ENCODE measurements at regions not wholly inside any gene's neighbourhood (a gene's known extent, or its start where the extent isn't known, plus 50 kb on each side); places are given as distances from the start of the nearest gene placed in this dataset.
"Not testable (repeated sequence)": the region's sequence is repeated elsewhere in the genome, so short reads cannot be mapped to it uniquely, and the experiment has no call there.

DNA sequence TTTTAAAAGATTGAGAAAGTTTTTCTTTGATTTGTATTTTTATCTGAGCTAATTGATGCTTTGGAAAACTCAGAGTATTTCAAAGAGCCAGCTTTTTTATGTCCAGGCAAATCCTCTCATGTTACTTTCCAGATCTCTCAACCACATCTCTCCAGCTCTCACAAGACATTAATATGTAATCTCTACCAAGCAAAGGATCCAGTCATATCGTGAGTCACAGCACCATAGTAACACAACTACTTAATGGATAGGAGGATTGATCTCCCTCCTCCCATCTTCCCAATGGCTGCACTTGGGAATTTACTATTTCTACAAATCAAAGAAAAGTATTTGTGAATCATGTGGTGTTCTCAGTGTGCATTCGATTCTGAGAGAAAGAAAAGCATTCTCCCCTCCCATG lies 63.3 kb downstream of the POU4F1 start:
- Histone ChIP-seq H3K4me1 (ENCODE audit: insufficient read depth, low read length, poor library complexity, severe bottlenecking) (no peaks in the 10 kb centered on the region), H2AFZ (ENCODE audit: low read length) (no peak overlapping the region), H3K36me3 (ENCODE audit: insufficient read depth, low read length) (no peaks in the 10 kb centered on the region), H4K20me1 (ENCODE audit: insufficient read depth, low read length, poor library complexity, severe bottlenecking) (no peaks in the 10 kb centered on the region), H3K4me2 (ENCODE audit: low read depth, low read length, poor library complexity, severe bottlenecking) (no peak overlapping the region), H3K4me3 (ENCODE audit: low read length, poor library complexity, severe bottlenecking) (no peak overlapping the region), H3K79me2 (ENCODE audit: insufficient read depth, low read length) (no peaks in the 10 kb centered on the region), H3F3A (ENCODE audit: low read depth) (no peaks in the 10 kb centered on the region), H3K9me2 (replicated peaks; ENCODE audit: low read depth, low read length) (no peaks in the 10 kb centered on the region), H3K9ac (ENCODE audit: low read depth, low read length, poor library complexity, severe bottlenecking) (no peak overlapping the region), H3K9me3 (ENCODE audit: insufficient read depth, low read depth, low read length) (no peaks in the 10 kb centered on the region), H3K27me3 (ENCODE audit: insufficient read depth, low read length, poor library complexity, severe bottlenecking) (no peaks in the 10 kb centered on the region)
- TF ChIP-seq, protein P1, sequence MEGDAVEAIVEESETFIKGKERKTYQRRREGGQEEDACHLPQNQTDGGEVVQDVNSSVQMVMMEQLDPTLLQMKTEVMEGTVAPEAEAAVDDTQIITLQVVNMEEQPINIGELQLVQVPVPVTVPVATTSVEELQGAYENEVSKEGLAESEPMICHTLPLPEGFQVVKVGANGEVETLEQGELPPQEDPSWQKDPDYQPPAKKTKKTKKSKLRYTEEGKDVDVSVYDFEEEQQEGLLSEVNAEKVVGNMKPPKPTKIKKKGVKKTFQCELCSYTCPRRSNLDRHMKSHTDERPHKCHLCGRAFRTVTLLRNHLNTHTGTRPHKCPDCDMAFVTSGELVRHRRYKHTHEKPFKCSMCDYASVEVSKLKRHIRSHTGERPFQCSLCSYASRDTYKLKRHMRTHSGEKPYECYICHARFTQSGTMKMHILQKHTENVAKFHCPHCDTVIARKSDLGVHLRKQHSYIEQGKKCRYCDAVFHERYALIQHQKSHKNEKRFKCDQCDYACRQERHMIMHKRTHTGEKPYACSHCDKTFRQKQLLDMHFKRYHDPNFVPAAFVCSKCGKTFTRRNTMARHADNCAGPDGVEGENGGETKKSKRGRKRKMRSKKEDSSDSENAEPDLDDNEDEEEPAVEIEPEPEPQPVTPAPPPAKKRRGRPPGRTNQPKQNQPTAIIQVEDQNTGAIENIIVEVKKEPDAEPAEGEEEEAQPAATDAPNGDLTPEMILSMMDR (conservative IDR thresholded peaks at IDR 0.05; ENCODE audit: low read length): no peak
- no peak for TF ChIP-seq EZH2phosphoT487 (IDR thresholded peaks at IDR 0.05; ENCODE audit: borderline replicate concordance)

- H4K20me1 ChIP-seq (ENCODE audit: insufficient read depth, low read length, poor library complexity, severe bottlenecking); H2AFZ ChIP-seq (ENCODE audit: low read length); H3K9ac ChIP-seq (ENCODE audit: low read depth, low read length, poor library complexity, severe bottlenecking); H3K4me1 ChIP-seq (ENCODE audit: insufficient read depth, low read length, poor library complexity, severe bottlenecking); H3K36me3 ChIP-seq (ENCODE audit: insufficient read depth, low read length); H3K79me2 ChIP-seq (ENCODE audit: insufficient read depth, low read length); H3K27me3 ChIP-seq (ENCODE audit: insufficient read depth, low read length, poor library complexity, severe bottlenecking); H3K4me2 ChIP-seq (ENCODE audit: low read depth, low read length, poor library complexity, severe bottlenecking); H3K9me3 ChIP-seq (ENCODE audit: insufficient read depth, low read depth, low read length); H3K9me2 ChIP-seq (replicated peaks; ENCODE audit: low read depth, low read length); H3F3A ChIP-seq (ENCODE audit: low read depth); H3K4me3 ChIP-seq (ENCODE audit: low read length, poor library complexity, severe bottlenecking): not testable (repeated sequence)
Measured at GRCh38 chr13:78526044-78526443, 77.3 kb downstream of the POU4F1 start.

DNA sequence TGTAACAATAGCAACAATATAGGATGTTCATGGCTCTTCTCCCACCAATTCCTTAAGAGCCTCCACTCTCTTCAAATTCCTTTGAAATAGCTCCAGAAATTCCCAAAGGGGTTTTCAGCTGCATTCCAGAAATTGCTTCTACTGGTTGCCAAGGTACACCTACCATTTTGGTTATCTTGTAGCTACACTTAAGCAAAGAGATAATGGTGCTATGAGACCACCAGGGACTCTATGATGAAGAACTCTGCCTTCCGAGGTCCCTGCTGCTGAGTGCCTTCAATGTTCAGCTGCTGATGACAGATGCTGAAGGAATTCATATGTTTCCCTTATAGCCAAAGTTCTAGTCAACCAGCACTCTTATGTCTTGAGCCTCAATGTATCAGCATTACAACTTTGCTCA lies 78.4 kb downstream of the POU4F1 start:
- H3K9ac ChIP-seq (ENCODE audit: low read depth, low read length, poor library complexity, severe bottlenecking): no peak overlapping the region
- no peak overlapping the region for H2AFZ ChIP-seq (ENCODE audit: low read length)
- no peak overlapping the region for H3K4me3 ChIP-seq (ENCODE audit: low read length, poor library complexity, severe bottlenecking)
- H3K4me1 ChIP-seq (ENCODE audit: insufficient read depth, low read length, poor library complexity, severe bottlenecking): no peaks in the 10 kb centered on the region
- H4K20me1 ChIP-seq (ENCODE audit: insufficient read depth, low read length, poor library complexity, severe bottlenecking): no peaks in the 10 kb centered on the region
- 0 out of 2 replicates have a peak, but pooled peaks cover 2% of the 10 kb centered on the region for H3K9me3 ChIP-seq (ENCODE audit: insufficient read depth, low read depth, low read length)
- no peaks in the 10 kb centered on the region for H3K36me3 ChIP-seq (ENCODE audit: insufficient read depth, low read length)
- H3K9me2 ChIP-seq (replicated peaks; ENCODE audit: low read depth, low read length): no peaks in the 10 kb centered on the region
- H3K79me2 ChIP-seq (ENCODE audit: insufficient read depth, low read length): no peaks in the 10 kb centered on the region
- no peaks in the 10 kb centered on the region for H3K27me3 ChIP-seq (ENCODE audit: insufficient read depth, low read length, poor library complexity, severe bottlenecking)
- no peak for TF ChIP-seq EZH2phosphoT487 (IDR thresholded peaks at IDR 0.05; ENCODE audit: borderline replicate concordance)
- TF ChIP-seq, protein P1 (conservative IDR thresholded peaks at IDR 0.05; ENCODE audit: low read length): no peak
- no peaks in the 10 kb centered on the region for H3F3A ChIP-seq (ENCODE audit: low read depth)
- H3K4me2 ChIP-seq (ENCODE audit: low read depth, low read length, poor library complexity, severe bottlenecking): no peak overlapping the region

- H3K4me1 ChIP-seq (ENCODE audit: insufficient read depth, low read length, poor library complexity, severe bottlenecking): no peaks in the 10 kb centered on the region
- no peaks in the 10 kb centered on the region for H4K20me1 ChIP-seq (ENCODE audit: insufficient read depth, low read length, poor library complexity, severe bottlenecking)
- H2AFZ ChIP-seq (ENCODE audit: low read length): no peak overlapping the region
- H3K4me3 ChIP-seq (ENCODE audit: low read length, poor library complexity, severe bottlenecking): no peak overlapping the region
- no peaks in the 10 kb centered on the region for H3K27me3 ChIP-seq (ENCODE audit: insufficient read depth, low read length, poor library complexity, severe bottlenecking)
- H3K9ac ChIP-seq (ENCODE audit: low read depth, low read length, poor library complexity, severe bottlenecking): no peak overlapping the region
- H3F3A ChIP-seq (ENCODE audit: low read depth): no peaks in the 10 kb centered on the region
- H3K4me2 ChIP-seq (ENCODE audit: low read depth, low read length, poor library complexity, severe bottlenecking): no peak overlapping the region
- H3K79me2 ChIP-seq (ENCODE audit: insufficient read depth, low read length): no peaks in the 10 kb centered on the region
- TF ChIP-seq, protein P1 (conservative IDR thresholded peaks at IDR 0.05; ENCODE audit: low read length): no peak
- no peak for TF ChIP-seq EZH2phosphoT487 (IDR thresholded peaks at IDR 0.05; ENCODE audit: borderline replicate concordance)
- no peaks in the 10 kb centered on the region for H3K9me2 ChIP-seq (replicated peaks; ENCODE audit: low read depth, low read length)
- 0 out of 2 replicates have a peak, but pooled peaks cover 2% of the 10 kb centered on the region for H3K9me3 ChIP-seq (ENCODE audit: insufficient read depth, low read depth, low read length)
- H3K36me3 ChIP-seq (ENCODE audit: insufficient read depth, low read length): no peaks in the 10 kb centered on the region
Measured at GRCh38 chr13:78521091-78521490, 82.3 kb downstream of the POU4F1 start.

Data from Loucy (cell line).